ENCODE measurements at regions not wholly inside any gene's neighbourhood (a gene's known extent, or its start where the extent isn't known, plus 50 kb on each side); places are given as distances from the start of the nearest gene placed in this dataset.
"Not testable (repeated sequence)": the region's sequence is repeated elsewhere in the genome, so short reads cannot be mapped to it uniquely, and the experiment has no call there.

GRCh38 chr15:66628976-66629723 is 63.4 kb upstream of the LCTL start:
- no peaks in the 10 kb centered on the region for H3K27me3 Mint-ChIP-seq
- H3K9me3 Mint-ChIP-seq: no peaks in the 10 kb centered on the region
- H3K36me3 Mint-ChIP-seq: no peaks in the 10 kb centered on the region
- peak overlapping the region in 1 of 10 donors; percentile 22 for H3K27ac Mint-ChIP-seq
- POLR2A ChIA-PET: no interaction called here
- DNase-seq (no peak), ATAC-seq (no peak)
- no peak overlapping the region for H3K4me3 Mint-ChIP-seq
- H3K4me1 Mint-ChIP-seq: no peaks in the 10 kb centered on the region

DNA sequence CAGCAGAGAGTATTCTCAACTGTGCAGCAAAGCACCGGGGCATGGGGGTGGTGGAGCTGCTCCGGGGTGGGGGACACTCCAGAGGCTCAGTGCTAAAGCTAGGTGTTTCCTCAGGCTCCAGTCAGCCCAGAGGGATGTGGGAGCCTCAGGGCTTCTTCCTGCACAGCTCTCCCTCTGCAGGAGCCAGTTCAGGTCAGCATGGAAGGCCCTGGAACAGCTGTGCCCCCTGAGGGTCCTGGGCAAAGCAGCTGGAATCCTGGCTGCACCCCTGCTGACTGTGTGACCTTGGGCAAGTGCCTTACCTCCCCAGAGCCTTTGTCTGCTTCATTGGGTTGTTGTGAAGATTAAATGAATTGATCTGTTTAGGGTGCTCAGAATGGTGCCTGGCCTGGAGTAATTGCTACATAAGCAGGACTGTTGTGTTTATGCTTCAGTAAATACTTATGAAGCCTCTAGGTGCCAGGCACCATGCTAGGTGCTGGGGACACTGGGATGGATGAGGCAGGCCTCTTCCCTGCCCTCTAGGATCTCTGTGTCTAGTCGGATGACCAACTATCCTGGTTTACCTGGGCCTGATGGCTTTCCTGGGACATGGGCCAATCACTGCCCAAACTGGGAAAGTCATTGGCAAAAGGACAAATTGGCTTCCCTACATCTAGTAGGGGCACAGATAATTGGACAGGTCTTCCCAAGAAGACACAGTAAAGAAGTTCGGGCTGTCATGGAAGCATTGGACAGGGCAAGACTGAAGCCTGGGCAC is 64.2 kb upstream of the LCTL start:
- ATAC-seq (no peak), DNase-seq (no peak)
- H3K4me1 Mint-ChIP-seq: no peaks in the 10 kb centered on the region
- no peak overlapping the region for H3K27ac Mint-ChIP-seq
- H3K4me3 Mint-ChIP-seq: no peak overlapping the region
- no peaks in the 10 kb centered on the region for H3K36me3 Mint-ChIP-seq
- no peaks in the 10 kb centered on the region for H3K27me3 Mint-ChIP-seq
- no peaks in the 10 kb centered on the region for H3K9me3 Mint-ChIP-seq
- POLR2A ChIA-PET: no interaction called here

DNA sequence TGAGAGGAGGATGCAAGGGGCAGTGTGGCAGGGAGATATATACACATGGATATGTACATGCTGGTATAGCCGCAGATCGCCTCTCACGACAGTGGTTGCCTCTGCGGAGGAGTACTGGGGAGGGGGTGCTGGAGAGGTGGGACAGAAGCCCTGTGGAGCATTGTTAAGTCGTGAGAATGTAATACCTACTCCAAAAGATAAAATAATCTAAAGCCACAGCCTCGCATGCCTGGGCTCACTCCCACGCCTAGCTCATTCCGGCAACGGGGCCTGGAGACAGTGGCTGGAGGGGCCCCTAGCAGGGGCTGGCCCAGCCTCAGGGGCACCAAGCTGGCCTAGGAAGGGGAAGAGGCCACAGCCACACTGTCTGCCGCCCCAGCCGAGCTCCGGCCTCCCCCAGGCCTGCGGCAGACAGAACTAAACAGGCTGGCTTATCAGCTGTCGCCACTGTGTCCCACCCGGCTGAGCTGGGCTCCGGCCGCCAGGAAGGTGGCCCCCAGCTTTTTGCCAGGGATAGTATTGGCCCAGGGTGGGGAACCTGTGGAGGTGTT is 65.1 kb upstream of the LCTL start:
- peak overlapping the region in 1 of 10 donors; percentile 46 for H3K27ac Mint-ChIP-seq
- H3K36me3 Mint-ChIP-seq: no peaks in the 10 kb centered on the region
- ATAC-seq (no peak), DNase-seq (no peak)
- POLR2A ChIA-PET: no interaction called here
- no peaks in the 10 kb centered on the region for H3K9me3 Mint-ChIP-seq
- no peaks in the 10 kb centered on the region for H3K4me1 Mint-ChIP-seq
- H3K4me3 Mint-ChIP-seq: no peak overlapping the region
- H3K27me3 Mint-ChIP-seq: no peaks in the 10 kb centered on the region

- Mint-ChIP-seq H3K36me3 (no peaks in the 10 kb centered on the region), H3K9me3 (no peaks in the 10 kb centered on the region), H3K4me1 (no peaks in the 10 kb centered on the region), H3K27me3 (no peaks in the 10 kb centered on the region), H3K27ac (no peak overlapping the region), H3K4me3 (no peak overlapping the region)
- ATAC-seq: no peak
- DNase-seq: no peak
- POLR2A ChIA-PET: no interaction called here
Measured at GRCh38 chr15:66631616-66632263, 65.9 kb upstream of the LCTL start.

DNA sequence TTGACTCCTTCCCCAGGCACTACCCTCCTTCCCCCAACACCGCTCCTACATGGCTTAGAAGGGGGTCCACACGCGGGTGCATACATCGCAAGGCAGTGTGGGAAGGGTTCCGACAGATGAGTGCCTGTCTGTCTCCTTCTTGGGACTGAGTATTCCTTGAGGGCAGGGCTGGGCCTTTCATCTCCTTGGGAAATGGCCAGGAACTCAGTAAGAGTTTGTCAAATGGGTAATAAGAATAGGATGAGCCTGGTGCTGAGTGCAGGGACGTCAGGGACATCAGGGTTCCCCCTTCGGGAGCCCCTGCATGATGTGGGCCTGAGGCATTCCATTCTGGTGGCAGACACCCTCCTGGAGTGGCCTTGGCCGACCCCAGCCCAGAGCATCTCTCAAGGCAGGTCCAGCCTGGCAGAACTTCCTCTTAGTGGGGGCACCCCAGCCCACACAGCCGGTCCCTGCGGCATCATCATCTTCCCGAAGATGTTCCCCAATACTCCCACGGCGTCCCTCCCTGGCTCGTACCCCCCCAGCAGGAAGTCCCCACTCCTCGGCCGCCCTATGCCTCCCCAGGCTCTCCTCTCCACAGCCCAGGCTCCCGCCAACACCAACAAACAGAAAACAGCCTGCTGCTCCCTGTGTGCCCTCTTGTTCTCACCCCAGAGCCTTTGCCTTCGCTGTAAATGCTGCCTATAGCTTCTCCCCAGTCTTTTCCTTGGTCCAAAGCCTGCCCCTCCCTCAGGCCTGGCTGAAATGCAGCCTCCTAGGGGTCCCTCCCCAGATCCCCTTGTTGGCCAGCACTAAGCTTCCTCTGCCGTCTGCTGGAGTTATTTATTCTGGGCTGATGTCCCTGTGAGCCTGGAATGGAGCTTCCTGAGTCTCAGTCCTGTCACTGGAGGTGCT is 67.5 kb upstream of the LCTL start:
- H3K4me1 Mint-ChIP-seq: peaks cover 1 to 5% (median 4%) of the 10 kb centered on the region in 4 donors
- H3K9me3 Mint-ChIP-seq: no peaks in the 10 kb centered on the region
- H3K4me3 Mint-ChIP-seq: no peak overlapping the region
- H3K36me3 Mint-ChIP-seq: no peaks in the 10 kb centered on the region
- peak overlapping the region in 1 of 10 donors; percentile 16 for H3K27ac Mint-ChIP-seq
- POLR2A ChIA-PET: no interaction called here
- ATAC-seq: no peak
- no peak for DNase-seq
- H3K27me3 Mint-ChIP-seq: no peaks in the 10 kb centered on the region

DNA sequence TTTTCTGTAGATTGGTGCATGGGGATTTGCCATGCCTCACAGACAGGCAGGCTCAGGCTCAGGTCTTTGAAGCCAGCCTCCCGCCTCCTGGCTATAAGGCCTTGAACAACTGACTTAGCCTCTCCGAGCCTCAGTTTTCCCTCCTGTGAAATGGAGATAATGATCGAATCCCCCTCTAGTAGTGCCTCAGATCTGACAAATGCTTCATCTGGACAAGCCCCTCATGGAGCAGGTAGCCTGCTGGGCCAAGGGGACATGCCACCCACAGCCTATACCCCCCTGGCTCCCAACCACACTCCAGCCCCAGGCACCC is 68.1 kb upstream of the LCTL start:
- Mint-ChIP-seq H3K4me3 (no peak overlapping the region), H3K27me3 (no peaks in the 10 kb centered on the region), H3K27ac (peak overlapping the region in 1 of 10 donors; percentile 16), H3K36me3 (no peaks in the 10 kb centered on the region), H3K4me1 (peaks cover 5 to 10% (median 9%) of the 10 kb centered on the region in 4 donors), H3K9me3 (no peaks in the 10 kb centered on the region)
- no peak for DNase-seq
- ATAC-seq: no peak
- POLR2A ChIA-PET: interaction anchor here (1.4 kb wide), 2 partner anchors 8 to 11 kb away, joined by 3 read pairs; no protein-coding TSS in a partner anchor

DNA sequence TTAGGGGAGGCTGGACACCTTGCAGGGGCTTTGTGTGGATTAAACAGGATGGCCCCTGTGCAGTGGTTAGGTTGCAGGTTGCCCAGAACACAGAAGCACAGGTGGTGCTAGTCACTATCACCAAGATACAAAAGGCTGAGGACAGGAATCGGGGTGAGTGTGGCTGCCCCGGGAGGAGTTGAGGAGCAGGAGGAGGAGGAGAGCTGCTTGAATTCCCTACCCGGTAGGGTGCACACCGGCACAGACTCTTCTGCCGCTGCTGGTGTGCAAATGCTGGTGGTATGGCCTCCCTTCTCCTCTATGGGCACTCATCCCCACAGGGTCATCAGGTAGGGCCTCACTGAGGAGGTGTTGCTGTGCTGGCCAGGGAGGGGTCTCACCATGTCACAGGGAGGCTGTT is 67.5 kb upstream of the SMAD6 start:
- ATAC-seq: no peak
- Mint-ChIP-seq H3K36me3 (no peaks in the 10 kb centered on the region), H3K27me3 (no peaks in the 10 kb centered on the region), H3K9me3 (no peaks in the 10 kb centered on the region), H3K4me3 (no peak overlapping the region), H3K27ac (peak overlapping the region in 2 of 10 donors; percentile 16 to 47), H3K4me1 (peaks cover 5 to 10% (median 9%) of the 10 kb centered on the region in 4 donors)
- DNase-seq: no peak
- POLR2A ChIA-PET: interaction anchor here (1.4 kb wide), 2 partner anchors 9 to 12 kb away, joined by 3 read pairs; no protein-coding TSS in a partner anchor

DNA sequence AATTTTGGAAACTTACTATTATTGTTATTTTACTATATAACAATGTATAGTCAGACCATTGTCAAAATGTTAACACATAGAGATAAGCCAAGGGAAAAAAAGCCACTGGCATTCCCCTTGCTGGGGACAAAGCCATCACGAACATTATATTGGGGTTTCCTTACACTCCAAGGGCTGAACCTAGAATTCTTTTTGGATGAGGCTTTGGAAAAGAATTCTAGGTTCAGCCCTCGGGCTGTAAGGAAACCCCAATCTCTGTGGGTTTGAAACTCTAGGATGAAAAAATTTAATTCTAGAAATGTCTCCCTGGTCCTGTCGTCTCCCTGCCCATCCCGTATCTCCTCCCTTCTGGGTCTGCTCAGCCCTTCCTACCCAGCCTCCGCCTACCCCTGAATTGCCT is 67.0 kb upstream of the SMAD6 start:
- POLR2A ChIA-PET: interaction anchor here (1.4 kb wide), 3 partner anchors 9 to 66 kb away, joined by 3 to 4 read pairs (median 3); no protein-coding TSS in a partner anchor
- H3K4me3 Mint-ChIP-seq: no peak overlapping the region
- no peak for ATAC-seq

DNA sequence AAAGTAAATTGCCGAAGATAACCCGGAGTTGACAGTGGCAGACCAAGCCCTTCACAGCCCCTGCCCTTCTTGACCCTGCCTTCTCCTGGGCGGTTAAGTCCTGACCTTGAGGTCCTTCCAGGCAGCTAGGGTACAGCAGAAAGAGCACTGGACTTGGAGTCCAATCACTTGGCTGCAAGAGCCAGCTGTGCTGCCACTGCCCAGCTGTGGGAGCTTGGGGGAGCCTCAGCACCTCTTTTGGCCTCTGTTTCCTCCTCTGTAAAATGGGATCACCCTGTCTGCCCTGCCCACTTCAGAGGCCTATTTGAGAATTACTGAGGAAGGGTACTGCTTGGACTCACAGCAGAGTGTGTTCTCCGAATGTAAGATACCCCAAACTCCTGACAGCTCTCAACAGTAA is 66.2 kb upstream of the SMAD6 start:
- ATAC-seq (no peak), DNase-seq (no peak)
- Mint-ChIP-seq H3K9me3 (no peaks in the 10 kb centered on the region), H3K27me3 (no peaks in the 10 kb centered on the region), H3K4me3 (no peak overlapping the region), H3K36me3 (no peaks in the 10 kb centered on the region), H3K27ac (no peak overlapping the region), H3K4me1 (peaks cover 5 to 10% (median 9%) of the 10 kb centered on the region in 4 donors)
- POLR2A ChIA-PET: interaction anchor here (1.4 kb wide), 1 partner anchor 65 kb away, joined by 4 read pairs; no protein-coding TSS in a partner anchor

More for the DNA sequence above, 67.0 kb upstream of the SMAD6 start:
- Mint-ChIP-seq H3K27me3 (no peaks in the 10 kb centered on the region), H3K27ac (peak overlapping the region in 1 of 10 donors; percentile 41), H3K9me3 (no peaks in the 10 kb centered on the region), H3K36me3 (no peaks in the 10 kb centered on the region), H3K4me1 (peaks cover 5 to 10% (median 9%) of the 10 kb centered on the region in 4 donors)
- no peak for DNase-seq

DNA sequence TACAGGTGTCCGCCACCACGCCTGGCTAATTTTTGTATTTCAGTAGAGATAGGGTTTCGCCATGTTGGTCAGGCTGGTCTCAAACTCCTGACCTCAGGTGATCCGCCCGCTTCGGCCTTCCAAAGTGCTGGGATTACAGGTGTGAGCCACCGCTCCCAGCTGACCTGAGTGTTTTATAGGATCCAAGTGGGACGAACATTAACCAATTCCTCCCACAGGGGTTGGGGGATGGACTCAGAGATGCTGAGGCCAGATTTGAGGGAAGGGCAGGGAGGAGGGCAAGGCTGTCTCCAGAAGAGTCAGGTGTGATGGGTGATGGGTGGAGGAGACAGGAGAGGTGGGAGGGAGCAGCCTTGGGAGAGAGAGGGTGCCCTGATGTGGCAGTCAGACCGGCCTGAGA is 65.0 kb upstream of the SMAD6 start:
- H3K4me3 Mint-ChIP-seq, H3K27me3 Mint-ChIP-seq, POLR2A ChIA-PET, DNase-seq, H3K9me3 Mint-ChIP-seq, H3K36me3 Mint-ChIP-seq, ATAC-seq: not testable (repeated sequence)
- Mint-ChIP-seq H3K27ac (peak overlapping the region in 1 of 10 donors; percentile 7), H3K4me1 (peaks cover 5 to 10% (median 9%) of the 10 kb centered on the region in 4 donors)

DNA sequence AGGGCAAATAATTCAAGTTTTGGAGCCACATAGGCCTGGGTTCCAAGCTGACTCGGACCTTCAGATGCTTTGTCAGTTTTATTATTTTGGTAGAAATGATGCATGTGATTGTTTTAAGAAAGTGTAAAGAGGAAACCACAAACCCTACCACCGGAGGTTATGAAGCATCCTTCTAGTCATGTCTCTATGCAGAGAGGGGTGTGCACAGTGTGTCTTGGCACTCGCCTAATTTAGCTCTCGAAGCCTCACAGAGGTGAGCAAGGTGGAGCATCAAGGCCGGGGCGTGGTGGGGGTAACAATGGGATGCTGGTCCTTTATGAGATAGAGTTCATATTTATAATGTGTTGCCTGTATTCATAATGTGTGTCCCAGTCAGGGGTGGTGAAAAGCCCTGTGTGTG is 63.7 kb upstream of the SMAD6 start:
- Mint-ChIP-seq H3K4me3 (peak overlapping the region in 1 of 10 donors; percentile 4), H3K27me3 (no peaks in the 10 kb centered on the region), H3K27ac (peak overlapping the region in 4 of 10 donors; percentile 38 to 75 (median 50)), H3K36me3 (no peaks in the 10 kb centered on the region), H3K4me1 (peaks cover 5 to 10% (median 9%) of the 10 kb centered on the region in 4 donors), H3K9me3 (no peaks in the 10 kb centered on the region)
- DNase-seq: peak in 2 of 10 donors; percentile 9 to 48
- POLR2A ChIA-PET: interaction anchor here (1.0 to 1.5 kb wide), 2 partner anchors 17 to 65 kb away, joined by 3 to 16 read pairs; no protein-coding TSS in a partner anchor
- peak; percentile 66 to 95 for ATAC-seq

Data from naive thymus-derived CD8-positive, alpha-beta T cell (primary cell).